T1000 (cell line): ENCODE measurements at regions not wholly inside any gene's neighbourhood (a gene's known extent, or its start where the extent isn't known, plus 50 kb on each side); places are given as distances from the start of the nearest gene placed in this dataset.
"Not testable (repeated sequence)": the region's sequence is repeated elsewhere in the genome, so short reads cannot be mapped to it uniquely, and the experiment has no call there.

ENCODE experiments used
- DNase-seq: peaks from one replicate; lab custom pipeline; 2025; ENCODE audit warnings: mixed read lengths; lab: John Stamatoyannopoulos, UW

DNA sequence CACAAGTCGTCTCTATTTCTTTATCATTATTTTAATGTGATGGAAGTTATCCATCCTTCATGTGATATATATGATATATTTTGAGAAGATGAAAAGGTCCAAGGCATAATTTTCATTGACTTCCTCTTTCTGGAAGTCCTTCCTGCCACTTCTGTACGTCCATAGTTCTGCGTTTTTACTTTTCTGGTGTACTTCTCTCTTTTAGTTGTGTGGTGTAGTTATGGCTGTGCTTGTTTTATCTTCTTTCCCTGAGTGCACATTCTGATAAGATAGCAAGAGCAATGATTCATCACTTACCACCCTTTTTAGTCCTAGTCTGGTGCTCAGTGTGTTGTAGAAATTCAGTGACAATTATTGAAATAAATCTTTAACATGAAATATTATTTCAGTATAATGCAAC, 231.3 kb upstream of the FERD3L start:
- no peak for DNase-seq

DNA sequence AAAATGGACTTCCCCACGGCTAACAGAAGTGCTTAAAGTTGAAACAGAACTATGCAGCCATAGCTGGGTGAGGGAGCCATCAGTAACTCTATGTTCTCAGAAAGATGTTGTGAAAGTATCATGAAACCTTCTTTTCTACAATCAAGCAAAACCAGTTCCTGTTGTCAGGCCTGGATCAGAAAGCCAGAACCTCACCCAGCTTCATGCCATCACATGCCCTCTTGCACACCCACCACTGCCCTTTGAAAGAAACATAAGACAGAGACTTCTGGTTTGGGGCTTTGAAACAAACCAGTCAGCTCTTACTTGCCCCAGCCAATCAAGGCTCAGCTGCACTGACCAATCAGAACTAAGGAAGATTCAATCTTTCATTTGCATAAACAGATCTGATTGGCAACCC, 230.8 kb upstream of the FERD3L start:
- no peak for DNase-seq

DNA sequence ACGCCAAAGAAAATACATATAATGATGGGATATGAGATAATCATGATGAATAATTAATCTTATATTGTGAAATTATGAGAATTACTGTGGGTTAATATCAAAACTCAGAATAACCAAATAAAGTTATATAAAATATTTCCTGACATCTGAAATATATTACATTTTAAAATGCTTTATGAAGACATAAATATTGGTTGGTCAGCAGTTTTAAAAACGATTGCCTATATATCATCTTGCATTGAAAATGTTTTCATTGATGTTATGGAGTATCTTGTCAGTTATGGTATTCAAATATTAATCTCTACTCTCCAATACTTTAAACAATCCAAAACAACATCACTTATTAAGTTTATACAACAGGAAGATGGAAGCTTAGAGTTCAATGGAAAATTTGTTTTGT, 228.1 kb upstream of the FERD3L start:
- DNase-seq, result no peak

DNA sequence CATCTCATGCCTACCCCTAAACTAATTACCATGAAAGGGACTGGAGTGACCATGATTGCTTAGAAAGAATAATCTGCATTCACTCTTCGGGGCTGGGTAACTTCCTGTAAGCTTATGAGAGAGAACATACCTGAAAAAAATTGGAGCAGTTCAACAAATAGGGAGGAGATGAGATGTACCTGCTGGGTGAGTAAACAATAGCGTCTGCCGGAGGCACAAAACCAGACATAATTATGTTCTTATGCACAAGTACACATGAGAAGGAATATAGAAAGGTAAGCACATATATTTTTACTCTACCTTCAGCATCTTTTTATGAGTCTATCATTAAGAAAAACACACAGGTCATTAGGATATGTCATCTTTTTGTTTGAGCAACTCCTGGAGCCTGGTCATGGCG, 224.6 kb upstream of the FERD3L start:
- DNase-seq, result no peak

DNA sequence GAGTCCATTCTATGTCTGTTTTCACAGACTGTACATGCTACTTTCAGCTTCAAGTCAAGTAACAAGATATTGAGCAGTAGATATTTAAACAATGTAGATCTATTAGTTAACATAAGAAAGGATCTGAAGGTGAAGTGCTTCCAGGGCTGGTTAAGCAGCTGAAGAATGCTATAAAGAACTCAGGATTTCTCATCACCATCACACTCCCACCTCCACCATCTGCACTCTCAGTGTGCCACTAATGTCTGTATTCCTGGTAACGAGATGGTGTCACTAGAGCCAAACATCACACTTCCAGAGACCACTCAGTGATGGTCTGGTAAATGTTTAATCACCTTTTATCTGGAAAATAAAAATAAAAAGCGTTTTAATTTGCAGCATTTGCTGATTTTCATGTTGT, 224.0 kb upstream of the FERD3L start:
- DNase-seq, result no peak

DNA sequence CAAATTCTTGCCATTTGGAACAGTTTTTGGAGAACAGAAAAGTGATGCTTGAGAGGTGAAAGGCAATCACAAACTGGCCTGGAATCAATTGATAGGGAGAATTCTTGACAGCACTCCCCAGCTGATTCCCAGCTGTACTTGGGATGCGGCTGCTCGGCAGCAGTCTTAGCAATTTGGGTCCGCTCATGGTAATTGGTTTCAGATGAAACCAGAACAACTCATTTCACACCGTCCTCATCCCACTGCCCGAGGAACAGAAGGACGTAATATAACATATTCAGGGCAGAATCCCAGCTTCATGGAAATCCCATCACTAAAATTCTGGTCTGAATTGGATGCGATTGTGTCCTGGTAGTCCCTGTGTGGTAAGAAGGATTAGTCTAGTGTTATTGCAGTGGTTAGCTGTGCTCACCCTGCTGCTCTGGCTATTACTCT, 223.3 kb upstream of the FERD3L start:
- DNase-seq, result no peak

DNA sequence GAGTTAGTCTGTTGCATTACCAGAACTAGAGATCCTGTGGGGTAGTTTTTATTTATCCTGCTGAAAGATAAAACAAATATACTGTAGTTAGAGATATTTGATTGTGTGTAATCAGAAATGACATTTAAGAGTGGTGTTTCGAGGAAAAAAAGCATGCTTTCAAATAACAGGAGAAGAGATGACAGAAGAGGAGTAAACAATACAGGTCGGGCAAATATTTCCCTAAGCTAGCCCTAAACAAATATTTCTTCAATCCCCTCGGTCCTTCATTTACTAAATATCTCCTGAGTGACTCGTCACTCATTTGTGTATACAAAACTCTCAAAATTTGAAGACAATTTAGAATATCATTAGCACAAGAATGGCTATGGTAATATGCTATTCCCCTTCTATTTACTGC, 219.7 kb upstream of the FERD3L start:
- no peak for DNase-seq

DNA sequence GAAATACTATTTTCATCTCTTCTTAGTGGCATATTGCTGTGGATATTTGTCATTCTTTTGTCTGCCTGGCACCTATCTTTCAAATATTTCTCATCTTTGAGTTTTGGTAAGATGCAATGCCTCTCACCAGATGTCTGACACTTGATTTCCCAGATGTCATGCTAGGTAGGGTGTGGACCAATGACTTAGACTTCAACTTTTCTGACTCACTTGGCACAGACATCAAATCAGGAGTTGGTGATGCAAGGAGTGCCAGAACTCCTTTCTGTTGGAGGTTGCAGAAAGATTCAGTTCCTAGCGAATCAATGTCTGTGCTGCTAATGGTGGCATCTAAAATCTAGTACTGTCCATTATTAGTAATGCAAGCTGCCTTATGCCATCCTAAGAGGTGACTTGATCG, 216.9 kb upstream of the FERD3L start:
- no peak for DNase-seq

DNA sequence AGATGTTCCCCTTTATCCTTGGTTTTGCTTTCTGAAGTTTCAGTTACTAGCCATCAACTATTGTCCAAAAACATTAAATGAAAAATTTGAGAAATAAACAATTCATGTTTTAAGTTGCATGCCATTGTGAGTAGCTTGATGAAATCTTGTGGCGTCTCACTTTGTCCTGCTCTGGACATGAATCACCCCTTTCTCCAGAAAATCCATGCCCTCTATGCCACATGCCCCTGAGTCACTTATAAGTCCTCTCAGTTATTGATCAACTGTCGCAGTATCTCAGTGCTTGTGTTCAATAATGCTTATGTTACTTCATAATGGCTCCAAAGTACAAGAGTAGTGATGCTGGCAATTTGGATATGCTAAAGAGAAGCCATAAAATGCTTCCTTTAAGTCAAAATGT, 208.0 kb upstream of the FERD3L start:
- DNase-seq, result no peak

DNA sequence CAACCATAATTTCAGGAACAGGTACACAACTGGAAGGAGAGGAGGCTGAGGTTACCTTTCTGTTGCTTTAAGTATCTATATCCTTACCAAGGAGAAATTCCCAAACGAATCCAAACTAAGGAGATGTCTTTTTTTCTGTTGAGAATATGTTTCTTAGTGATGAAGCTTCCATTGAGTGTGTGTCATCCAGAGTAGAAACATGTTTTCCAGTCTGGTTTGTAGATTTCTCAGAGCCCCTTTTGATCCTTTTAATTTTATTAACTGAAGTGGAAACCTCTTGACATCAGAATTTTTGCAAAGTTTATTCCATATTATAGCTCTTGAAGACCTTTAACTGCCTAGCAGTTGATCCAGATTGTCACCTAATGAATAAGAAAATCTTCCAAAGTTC, 207.1 kb upstream of the FERD3L start:
- no peak for DNase-seq

DNA sequence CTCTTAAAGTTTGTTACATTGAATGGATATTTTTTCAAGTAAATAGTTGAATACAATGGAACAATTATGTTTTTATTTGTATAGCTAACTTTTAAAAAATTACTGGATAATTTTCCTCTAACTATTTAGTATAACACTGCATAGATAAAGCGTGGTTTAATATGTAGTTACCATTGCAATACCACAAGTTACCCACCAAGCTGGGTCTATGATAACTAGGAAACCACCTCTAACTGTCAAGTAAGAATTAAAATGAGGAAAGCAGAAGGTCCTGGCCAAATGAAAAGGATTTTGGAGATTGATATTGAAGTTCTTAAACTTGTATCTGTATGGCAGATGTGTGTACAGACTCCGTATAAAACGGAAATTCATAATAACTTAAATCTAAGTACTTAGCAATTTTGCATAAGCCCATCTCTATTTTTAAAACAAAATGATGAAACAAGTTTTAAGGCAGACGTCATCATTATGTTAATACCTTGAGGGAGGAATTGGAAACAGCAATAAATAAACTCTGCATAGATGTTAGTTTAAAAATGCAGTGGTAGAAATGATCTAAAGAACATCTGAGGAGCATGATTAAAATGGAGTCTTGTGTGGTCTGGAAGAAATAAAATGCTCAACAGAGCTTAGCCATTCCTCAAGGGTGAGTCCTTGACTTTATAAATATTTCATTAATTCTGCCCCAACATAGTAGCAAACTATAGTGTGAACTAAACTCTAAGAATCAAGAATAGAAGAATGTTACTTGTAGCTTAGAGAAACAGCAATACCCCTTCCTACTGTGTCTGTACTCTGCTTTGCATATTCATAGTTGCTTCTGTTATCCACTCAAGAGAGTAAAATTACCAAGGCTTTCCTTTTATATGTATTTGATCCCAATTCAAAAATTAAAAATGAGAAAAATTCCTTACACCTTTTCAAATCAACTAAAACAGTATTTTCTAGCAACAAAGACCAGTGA, 206.4 kb upstream of the FERD3L start:
- DNase-seq, result no peak

DNA sequence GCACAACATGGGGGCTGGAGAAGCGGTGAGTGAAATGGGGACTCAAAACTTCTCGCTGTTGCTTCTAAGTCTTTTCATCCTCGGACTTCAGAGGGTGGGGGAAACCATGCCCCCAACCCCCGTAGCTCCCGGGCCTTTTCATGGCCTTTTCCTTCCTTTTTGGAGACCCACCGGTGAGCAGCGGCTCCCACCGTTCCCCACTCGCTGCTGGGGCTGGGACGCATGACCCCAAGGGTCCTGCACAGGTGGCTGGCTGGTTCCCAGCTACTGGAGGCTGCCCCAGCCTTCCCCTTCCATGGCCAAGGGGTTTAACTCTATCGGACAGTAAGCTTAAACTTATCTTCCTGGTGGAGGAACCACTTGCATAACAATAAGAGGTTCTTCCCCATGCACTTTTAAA, 194.3 kb upstream of the FERD3L start:
- DNase-seq, result no peak

DNA sequence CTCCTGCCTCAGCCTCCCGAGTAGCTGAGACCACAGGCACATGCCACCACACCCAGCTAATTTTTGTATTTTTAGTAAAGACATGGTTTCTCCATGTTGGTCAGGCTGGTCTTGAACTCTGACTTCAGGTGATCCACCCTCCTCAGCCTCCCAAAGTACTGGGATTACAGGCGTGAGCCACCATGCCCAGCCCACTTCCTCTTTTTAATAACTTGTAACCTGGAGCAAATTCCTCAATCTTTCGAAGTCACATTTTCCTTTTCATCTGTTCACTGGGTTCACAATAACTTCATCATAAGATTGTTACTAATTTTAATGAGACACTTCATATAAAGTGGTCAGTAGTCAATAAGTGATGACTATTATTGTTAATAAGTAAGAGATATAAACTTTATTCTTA, 193.3 kb upstream of the FERD3L start:
- DNase-seq, result not testable (repeated sequence)

DNA sequence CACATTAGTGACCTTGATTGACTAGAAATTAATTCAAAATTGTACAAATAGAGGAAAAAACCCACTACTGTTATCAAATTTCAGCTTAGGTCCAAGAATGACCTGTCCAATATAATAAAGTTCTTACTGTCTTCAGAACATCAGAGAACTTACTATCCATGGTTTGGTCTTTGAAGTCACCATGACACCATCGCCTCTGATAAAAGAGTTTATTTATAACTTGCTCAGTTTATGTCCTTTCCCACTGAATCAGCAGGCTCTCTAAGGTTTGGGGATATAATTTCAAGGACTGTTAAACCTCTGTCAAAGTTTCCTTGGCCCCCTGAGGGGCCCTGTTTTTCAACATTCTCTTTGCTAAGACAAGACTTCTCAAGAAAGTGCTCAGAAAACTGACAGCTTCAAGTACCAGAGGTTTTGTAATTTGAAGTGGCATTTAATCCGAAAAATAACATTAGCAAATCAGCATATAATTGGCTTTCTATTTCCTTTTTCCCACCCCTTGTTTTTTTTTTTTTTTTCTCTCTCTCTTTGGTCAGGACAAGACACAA, 191.7 kb upstream of the FERD3L start:
- no peak for DNase-seq

DNA sequence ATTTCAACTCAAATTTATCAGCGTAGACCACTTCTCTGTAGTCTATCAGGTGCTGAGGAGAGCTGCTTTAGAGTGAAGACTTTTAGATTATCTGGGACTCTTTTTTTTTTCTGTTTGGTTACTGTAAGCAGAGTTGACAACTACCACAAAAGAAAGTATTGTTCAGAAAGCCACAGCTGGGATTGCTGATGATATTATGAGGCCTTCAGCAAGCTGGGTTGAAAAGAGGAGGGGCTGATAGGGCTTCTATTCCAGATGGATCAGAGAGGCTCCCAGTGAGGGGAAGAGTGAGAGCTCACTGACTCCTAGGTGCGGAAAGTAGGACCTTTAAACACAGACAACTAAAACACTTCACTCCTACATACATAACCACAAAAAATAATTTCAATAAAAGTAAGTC, 188.5 kb upstream of the FERD3L start:
- DNase-seq, result no peak

DNA sequence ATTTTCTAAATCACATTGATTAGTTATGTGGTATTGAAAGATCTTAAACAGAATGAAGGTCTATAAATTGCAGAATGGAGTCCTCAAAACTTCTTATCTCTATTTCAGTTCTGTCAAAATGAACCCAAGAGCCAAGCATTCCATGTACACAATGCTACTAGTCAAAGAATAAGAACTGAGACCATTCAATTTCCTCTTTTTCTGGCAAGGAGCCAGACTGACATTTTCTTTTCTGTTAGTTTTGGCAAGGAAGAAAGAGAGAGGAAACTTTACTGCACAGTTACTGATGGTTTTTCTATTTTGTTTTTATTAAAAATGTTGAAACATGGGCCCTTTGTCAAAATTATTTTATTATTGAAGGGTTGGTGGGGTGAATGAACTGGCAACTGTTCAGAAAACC, 181.8 kb upstream of the FERD3L start:
- no peak for DNase-seq

DNA sequence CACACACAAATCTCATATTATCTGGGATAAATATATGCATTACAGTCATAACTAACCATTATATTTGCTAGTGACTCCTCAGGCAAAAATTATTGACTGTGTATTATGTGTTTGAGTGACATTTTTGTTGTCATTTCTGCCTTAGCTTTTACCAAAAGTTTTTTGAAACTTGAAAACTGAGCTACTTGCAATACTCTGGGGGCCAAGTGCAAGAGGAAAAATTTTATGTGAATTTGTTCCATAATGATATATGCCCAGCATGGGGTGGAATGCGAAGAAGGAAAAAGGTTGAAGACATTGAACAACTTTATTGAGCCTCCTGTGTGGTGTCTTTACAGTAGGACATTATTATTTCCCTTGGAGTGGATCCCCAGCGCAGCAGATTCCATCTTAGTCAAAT, 176.8 kb upstream of the FERD3L start:
- no peak for DNase-seq

DNA sequence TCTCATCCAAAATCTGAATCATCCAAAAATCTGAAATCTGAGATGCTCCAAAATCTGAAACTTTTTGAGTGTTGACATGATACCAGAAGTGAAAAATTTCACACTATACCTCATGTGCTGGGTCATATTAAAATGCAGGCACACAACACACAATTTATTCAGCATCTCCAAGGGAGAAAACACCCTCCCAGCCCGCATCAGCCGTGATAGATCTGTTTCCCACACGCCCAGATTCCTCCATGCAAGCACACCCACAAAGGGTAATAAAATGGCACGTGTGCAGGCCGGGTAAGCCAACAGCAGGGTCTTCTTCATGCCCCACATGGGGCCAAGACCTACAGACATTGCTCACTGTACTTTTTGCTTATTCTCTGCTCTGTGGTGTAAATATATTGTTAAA, 173.1 kb upstream of the FERD3L start:
- DNase-seq, result no peak

DNA sequence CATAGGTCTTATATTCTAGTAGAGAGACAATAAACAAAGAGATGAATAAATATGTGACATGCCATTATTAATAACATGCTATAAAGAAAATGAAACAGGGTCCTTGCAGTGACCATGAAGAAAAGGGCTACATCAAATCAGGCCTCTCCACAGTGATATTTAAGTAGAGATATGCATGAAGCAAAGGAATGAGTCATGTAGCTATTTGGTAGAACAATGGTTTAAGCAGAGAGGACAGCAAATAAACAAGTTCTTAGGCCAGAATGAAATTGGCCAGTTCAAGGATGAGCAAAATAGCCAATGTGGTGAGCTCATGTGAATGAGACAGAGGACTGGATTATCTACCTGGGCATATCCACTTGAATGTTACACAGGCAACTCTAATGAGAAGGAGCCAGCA, 172.2 kb upstream of the FERD3L start:
- DNase-seq, result no peak

DNA sequence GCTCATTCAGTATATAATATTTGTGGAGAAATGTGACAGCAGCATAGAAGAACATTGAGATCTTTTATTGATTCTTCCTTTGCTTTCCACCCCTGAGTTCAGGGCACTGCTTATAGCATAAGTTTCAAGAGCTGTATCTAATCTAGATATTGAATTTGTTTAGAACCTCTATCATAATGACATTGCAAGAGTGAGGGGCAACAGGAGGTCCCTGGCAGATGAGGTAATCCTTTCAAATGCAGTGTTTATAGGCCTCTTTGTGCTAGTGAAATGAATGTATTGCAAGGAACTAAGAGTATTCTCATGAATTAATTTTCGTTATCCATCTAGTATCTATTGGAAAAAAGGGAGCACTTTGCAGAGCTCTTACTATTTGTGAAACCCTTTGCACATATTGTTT, 167.2 kb upstream of the FERD3L start:
- no peak for DNase-seq

DNA sequence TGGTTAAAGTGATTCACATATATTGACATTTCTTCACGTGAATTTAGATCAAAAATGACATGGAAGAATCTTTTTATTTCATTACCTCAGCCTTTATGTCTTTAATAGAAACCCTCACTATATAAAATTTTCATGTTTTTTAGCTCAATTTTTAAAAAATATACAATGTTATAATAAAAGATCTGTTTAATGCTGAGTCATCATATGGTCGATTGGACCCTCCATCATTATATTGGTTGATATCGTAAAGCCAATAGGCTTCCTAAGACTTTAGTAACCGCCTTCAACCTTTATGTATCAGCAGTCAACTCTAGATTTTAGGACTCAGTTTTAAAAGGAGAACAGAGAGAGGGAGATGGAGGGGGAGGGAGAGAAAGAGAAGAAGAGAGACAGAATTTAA, 162.3 kb upstream of the FERD3L start:
- DNase-seq, result no peak

DNA sequence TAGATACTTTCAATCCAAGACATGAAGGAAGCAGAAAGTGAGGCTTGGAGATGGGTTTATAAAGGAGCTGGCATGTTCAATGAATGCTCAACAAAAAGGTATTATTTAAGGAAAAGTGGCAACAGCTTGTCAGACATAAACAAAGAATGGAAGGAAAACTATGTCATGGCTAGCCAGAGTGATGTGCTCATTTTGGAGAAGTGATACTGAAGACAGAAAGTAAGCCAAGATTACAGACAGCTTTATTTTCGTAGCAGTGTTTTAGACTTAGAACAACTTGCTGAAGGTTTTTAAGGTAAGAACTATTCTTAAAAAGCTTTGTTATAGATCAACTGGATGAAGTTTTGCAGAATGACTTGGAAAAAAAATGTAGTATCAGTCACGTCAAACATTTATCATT, 160.5 kb upstream of the FERD3L start:
- DNase-seq, result no peak

DNA sequence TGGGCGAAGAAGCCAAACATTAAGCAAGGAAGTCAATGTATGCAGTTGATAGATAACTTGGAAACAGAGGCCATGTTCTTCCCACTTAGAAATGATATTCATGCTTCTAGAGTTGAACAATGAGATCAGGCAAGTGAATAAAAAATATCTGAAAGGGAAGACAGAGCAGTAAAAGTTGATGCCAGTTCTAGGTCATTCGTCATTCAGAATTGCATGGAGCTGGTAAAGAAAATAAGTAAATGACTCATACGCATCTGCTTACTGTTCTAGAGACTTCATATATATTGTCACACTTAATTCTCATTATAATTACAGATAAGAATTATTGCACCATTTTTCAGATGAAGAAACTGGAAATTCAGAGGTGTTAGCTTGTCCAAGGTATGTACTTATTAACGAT, 158.9 kb upstream of the FERD3L start:
- DNase-seq, result no peak

DNA sequence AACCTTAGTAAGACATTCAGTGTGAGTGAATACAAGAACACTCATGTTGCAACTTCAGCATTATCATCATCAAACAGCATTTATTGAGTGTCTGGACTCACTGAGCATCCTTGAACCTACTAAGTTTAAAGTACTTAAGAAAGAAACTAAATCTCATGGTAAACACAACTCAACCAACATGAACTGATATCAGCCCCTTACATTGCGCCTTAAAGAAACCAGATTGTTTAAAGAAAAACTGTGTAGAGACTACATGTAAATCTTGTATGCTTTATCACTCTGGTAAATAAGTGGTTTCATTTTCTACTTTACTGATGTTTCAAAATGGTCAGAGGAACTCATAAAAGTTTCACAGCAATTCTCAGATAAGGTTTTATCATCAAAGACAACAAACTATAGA, 157.5 kb upstream of the FERD3L start:
- no peak for DNase-seq
